ENCODE measurements at regions not wholly inside any gene's neighbourhood (a gene's known extent, or its start where the extent isn't known, plus 50 kb on each side); places are given as distances from the start of the nearest gene placed in this dataset.
A peak's percentile ranks its signal among the peaks of the same experiment; 100 is the strongest.
"Not testable (repeated sequence)": the region's sequence is repeated elsewhere in the genome, so short reads cannot be mapped to it uniquely, and the experiment has no call there.

GRCh38 chr10:123270221-123270620, 116.0 kb downstream of the BUB3 start:
- no peak for DNase-seq

- no peak for DNase-seq
Observed at GRCh38 chr10:123270806-123271205, 116.6 kb downstream of the BUB3 start.

DNA sequence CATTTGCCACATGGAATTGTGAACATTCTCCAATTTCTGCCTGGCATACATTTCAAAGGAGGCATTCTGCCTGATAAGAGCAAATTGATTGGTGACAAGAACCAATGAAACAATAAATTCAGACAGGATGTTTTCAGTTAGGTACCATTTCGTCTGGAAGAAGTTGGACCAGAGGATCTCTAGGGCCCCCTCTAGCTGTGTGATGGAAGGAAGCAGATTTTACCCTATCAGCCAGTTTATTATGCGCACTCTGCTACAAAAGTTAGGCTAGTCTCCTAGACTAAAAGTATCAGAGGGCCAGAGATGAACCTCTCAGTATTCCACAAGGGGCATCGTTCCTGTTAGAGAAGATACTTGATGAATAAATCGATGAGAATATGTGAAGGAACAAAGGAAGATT, 118.0 kb downstream of the BUB3 start:
- DNase-seq = no peak

GRCh38 chr10:123274306-123275135, 120.3 kb downstream of the BUB3 start:
- peak; percentile 40 for DNase-seq

GRCh38 chr10:123275136-123275564, 120.9 kb downstream of the BUB3 start:
- DNase-seq = no peak

DNA sequence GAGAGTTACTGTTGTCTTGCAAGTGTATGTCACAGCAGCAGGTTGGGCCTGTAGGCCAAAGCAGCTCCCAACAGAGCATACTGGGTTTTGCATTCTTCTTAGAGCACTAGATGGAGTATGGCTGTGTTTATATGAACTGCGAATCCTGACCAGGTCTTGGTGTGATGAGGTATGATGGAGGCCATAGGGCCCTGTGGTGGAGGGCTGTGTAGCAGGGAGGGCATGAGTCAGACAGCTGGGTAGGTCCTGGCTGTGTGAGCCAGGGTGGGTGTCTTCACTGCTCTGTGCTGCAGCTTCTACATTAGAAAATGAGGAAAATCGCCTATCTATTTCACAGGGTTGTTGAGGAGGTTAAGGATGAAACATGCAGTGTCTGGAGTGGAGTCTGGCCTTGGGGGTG, 124.2 kb downstream of the BUB3 start:
- no peak for DNase-seq

GRCh38 chr10:123283371-123283770, 129.2 kb downstream of the BUB3 start:
- not testable (repeated sequence) for DNase-seq

DNA sequence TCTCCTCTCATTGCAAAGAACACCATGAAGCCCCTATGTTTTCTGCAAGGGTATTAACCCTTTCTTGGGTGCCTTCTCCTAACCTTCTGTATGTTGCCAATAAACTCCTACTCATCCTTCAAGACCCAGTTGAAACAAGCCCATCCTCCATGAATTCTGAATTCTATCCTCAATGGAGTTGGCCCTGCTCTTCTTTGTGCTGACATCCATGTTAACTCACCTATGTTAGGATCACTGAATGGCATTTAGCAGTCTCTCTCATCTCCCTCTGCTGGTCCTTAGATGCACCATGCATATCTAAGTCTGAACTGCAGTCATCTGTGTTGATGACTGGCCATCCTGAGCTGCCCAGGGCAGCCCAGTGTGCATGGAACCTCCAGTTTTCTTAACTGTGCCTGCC, 129.8 kb downstream of the BUB3 start:
- no peak for DNase-seq

- no peak for DNase-seq
Observed at GRCh38 chr10:123287594-123288247, 133.5 kb downstream of the BUB3 start.

DNA sequence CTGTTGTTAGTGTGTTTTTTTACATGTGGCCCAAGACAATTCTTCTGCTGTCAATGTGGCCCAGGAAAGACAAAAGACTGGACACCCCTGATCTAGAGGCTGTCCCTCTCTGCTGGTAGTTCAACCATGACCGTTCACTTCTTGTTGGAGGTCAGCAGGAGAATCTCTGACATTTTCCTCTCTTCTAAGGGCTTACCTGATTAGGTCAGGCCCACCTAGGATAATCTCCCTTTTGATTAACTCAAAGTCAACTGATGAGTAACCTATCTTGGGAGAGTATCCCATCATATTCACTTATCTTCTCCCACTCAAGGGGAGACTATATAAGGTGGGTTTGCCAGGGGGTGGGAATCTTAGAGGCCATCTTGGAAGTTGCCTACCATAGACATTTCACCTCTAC, 135.2 kb downstream of the BUB3 start:
- no peak for DNase-seq

DNA sequence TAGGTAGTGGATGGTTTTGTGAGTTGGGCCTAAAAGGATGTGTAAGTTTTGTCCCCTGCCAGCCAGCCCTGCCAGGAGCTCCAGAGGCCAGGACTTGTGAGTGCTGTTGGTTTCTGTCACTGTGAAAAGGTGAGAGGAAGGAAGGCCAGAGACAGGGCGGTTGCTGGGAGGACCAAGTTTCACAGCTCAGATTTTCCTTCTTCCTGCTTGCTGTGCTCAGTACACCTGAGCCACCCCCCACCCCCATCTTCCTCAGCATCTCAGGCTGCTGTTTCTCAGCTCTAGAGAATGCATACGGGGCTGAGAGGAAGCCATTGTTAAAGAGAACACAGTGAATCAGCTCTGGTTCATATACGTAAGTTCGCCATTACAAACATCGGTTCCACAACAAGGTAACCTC, 139.9 kb downstream of the BUB3 start:
- no peak for DNase-seq

- DNase-seq = no peak
Observed at GRCh38 chr10:123294886-123295285, 140.7 kb downstream of the BUB3 start.

DNA sequence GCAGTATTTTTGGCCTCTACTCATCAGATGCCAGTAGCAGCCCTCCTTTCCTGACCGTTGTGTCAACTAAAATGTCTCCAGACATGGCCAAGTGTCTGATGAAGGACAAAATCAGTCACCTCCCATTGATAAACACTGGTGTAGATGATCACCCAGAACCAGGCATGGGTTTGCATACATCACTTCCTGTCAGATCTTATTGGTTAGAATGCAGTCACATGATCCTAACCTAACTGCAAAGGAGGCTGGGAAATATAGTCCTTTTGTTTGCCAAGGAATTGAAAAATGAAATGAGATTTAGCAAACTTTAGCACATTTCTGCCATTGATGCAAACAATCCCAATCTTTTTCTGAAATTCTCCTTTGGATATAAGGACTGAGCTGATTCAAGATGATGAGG, 141.4 kb downstream of the BUB3 start:
- no peak for DNase-seq

DNA sequence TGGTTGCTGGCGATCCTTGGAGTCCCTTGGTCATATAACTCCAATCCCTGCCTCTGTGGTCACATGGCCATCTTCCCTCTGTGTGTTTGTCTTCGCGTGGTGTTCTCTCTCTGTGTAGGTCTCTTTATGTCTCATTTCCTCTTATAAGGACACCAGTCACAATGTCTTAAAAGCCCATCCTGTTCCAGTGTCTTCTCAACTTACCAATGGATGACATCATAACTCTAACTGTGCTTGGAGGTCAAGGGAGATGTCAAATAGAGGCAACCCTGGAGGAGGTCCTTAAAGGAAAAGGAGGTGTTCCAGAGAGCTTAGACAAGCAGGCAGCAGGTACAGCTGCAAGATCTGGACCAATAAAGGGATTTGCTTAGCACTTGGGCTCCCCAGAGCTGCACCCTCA, 143.0 kb downstream of the BUB3 start:
- no peak for DNase-seq

DNA sequence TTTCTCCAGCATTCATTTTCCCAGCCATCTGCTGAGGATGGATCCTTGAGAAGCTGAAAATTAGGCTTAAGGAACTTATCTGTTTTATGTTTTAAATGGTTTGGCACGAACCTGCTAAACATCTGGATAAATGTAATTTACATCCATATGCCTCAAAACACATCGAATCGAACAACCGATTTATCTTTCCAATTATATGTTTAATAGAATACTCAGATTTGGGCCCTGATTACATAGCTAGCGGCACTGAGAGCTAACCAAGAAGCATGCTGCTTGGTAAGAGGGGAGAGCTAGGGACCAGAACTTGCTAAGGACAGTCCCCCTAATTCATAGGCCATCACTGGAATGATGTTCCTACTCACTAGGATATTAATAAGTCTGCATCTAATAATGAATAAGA, 144.4 kb downstream of the BUB3 start:
- DNase-seq = no peak

- no peak for DNase-seq
Observed at GRCh38 chr10:123299598-123299997, 145.4 kb downstream of the BUB3 start.

DNA sequence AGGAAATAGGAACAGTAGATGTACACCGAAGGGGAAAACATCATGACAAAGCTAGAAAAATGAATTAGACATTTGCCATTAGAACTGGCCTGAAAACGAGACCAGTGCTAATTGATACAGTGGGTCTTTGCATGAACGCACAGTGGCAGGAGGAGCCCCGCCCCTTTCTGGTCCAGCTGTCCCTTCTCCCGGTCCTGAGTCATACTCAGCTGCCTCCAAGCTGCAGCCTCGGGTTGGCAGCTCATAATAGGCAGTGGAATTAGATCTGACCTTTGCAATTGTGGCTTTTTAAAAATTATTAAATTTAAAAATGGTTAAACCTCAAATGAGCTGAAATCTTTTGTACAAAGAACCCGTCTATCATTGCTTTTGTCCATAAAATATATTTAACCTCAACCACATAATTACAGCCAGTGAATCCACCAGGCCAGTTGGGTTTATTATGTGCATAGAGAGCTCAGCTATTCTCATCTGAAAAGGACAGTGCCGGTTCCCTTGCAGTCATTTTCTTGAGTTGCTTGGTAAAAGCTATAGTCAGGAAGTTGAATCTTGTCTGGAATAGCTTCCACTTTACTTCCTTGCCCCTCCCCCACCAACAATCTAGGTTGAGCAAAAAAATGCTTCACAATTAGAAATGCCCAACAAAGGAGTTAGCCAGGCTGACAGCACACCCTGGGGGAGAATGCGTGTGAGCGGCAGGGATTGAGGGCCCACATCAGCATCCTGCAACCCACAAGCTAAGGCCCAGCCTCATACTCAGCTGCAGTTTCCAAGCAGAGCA, 147.1 kb downstream of the BUB3 start:
- peak; percentile 61 for DNase-seq

DNA sequence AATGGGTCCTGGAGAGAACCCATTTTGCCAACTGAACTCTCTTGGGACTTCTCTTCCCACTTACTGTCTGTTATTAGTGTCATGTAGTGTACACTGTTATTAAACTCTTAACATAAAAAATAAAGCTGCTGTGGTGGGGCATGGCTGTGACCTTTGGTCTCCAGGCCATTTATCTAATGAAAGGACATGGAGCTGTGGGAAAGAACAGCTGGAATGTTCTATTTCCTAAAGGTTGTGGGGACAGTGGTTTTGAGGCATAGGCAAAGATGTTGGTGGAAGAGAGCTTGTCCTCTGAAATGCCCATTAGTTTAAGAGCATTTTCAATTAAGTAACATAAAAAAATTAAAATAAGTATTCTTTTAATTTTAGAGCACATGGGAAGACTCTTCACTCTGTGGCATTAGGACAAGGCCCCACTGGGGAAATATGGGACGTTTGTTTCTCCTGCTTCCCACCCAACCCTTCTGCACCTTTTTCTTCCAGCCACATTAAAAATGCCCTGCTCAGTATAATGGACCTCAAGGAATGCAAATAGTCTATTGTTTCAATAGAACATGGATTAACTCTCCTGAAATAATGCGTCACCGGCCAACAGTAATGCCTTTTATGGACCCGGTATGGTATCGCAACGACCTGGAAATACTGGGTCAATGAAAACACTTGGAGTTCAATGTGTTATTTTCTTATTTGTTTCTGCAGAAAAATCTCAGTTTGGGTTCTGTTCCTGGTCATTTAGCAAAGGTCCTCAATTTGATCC, 149.6 kb downstream of the BUB3 start:
- no peak for DNase-seq

DNA sequence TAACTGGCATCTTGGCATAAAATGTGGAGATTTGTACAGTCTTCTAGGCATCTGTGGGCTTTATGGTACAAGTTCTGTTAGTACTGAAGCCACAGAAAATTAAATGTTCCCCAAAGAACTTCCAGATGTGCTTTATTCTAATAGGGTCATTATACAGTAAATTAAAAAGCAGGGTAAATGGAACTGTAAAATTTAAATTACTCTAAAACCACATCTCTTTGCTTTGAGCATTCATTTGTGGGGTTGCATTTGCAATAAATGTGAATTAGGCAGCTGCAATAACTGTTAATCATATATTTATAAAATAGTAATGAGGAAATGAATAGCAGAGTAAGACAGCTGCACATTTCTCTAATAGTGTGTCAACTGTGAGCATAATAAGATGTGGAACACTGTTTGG, 151.5 kb downstream of the BUB3 start:
- no peak for DNase-seq

- no peak for DNase-seq
Observed at GRCh38 chr10:123306290-123306689, 152.1 kb downstream of the BUB3 start.

DNA sequence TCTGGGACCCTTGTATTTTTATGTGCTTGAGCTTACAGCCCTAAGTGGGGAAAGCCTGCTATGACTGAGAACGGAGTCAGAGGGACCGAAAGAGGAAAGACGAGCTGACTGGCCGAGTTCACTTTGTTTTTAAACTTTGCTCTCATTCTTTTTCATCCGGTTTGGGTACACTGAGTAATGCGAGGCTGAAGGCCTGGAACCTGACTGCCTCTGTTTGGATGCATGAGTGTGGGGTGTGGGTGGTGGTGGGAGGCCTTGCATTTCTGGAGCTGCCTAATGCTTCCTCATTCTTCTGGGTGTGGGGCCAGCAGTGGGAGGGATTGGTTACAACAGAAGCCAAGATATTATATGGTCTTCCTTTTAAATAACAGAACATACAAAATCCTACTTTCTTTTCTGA, 155.5 kb downstream of the BUB3 start:
- no peak for DNase-seq

DNA sequence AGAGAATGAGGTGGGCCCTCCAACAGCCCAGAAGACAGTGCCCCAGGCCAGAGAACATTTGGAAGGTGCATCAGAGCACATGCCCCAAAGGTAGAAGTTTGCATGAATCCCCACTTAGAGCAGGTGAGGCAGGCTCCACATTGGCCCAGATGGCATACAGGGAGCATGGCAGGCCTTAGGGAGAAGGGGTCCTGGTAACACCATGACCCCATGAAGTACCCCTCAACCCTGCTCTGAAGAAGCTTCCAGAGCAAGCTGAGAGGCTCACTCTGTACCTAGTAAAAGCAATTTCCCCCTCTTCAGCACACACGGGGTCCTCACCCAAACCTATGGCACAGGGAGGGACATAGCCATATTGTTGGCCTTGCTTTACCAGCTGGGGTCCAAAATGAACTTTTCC, 162.6 kb downstream of the BUB3 start:
- DNase-seq = no peak
